Esophagus squamous epithelium (tissue), 5 donors: ENCODE measurements at regions not wholly inside any gene's neighbourhood (a gene's known extent, or its start where the extent isn't known, plus 50 kb on each side); places are given as distances from the start of the nearest gene placed in this dataset.

Experiments
- DNase-seq: peaks from one replicate; lab custom pipeline; 2025; lab: John Stamatoyannopoulos, UW
- H3K27ac ChIP-seq, 4 donors: fragments of 200-600 bp; sonication (generic); one replicate each; pipeline ENCODE4 v1.5.1; 2016 to 2019; ENCODE audit warnings: mild to moderate bottlenecking in 1 of 4
- H3K27me3 ChIP-seq, 4 donors: fragments of 200-600 bp; sonication (generic); 1 replicate in 3 of 4; 2 replicates in 1 of 4; pipeline versions ENCODE4 v1.5.1 to v1.6.0; 2017 to 2021; ENCODE audit warnings: antibody characterized with exemption in 1 of 4
- H3K36me3 ChIP-seq, 3 donors: fragments of 200-600 bp; sonication (generic); one replicate each; pipeline ENCODE4 v1.5.1; 2016 to 2019
- H3K4me1 ChIP-seq, 3 donors: fragments of 200-600 bp; sonication (generic); one replicate each; pipeline ENCODE4 v1.5.1; 2017 to 2019
- H3K4me3 ChIP-seq, 4 donors: fragments of 200-600 bp; sonication (generic); 1 replicate in 3 of 4; 2 replicates in 1 of 4; pipeline ENCODE4 v1.5.1; 2016 to 2019; ENCODE audit warnings: mild to moderate bottlenecking in 2 of 4, moderate library complexity in 1 of 4
- H3K9me3 ChIP-seq, 3 donors: fragments of 200-600 bp; sonication (generic); one replicate each; pipeline ENCODE4 v1.5.1; 2016 to 2019
- CTCF ChIP-seq, 6 experiments: fragments of 450-650 bp in 4 of 6; fragments of 200-600 bp in 2 of 6; sonication (generic) in 2 of 6; IDR thresholded peaks; one replicate each; pipeline ENCODE4 v1.5.1; 2016 to 2019; ENCODE audit warnings: antibody characterized with exemption in 6 of 6, mild to moderate bottlenecking in 4 of 6, moderate library complexity in 4 of 6
- POLR2A ChIP-seq, 4 donors: fragments of 450-650 bp; IDR thresholded peaks; one replicate each; pipeline ENCODE4 v1.6.1; 2017; ENCODE audit warnings: antibody characterized with exemption in 4 of 4, mild to moderate bottlenecking in 4 of 4, moderate library complexity in 3 of 4
- WGBS, 2 donors: methylation state at CpG; one replicate each; pipeline ENCODE4 v1.1.5; 2018; 5-methylcytosine and 5-hydroxymethylcytosine counted together
- intact Hi-C: fragments of 100-400 bp; cut with DNase I; formaldehyde crosslinking; loops from one replicate; pipeline ENCODE4 v1.15.0; 2022
- donor health status: DM: yes; HTN: yes; CAD: no.

DNA sequence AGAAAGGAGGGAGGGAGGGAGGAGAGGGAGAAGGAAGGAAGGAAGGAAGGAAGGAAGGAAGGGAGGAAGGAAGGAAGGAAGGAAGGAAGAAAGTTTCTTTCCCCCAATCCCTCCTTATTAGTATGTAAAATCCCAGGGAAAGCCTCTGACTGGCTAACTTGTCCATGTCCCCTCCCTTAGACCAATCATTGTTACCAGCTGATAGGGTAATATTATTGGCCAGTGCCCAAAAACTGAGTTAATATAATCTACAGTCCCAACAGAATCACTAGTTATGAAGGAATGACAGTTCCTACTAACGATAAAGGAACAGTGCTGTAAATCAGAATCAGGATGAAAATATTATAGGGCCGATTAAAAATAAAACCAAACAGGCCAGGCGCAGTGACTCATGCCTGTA lies 53.6 kb upstream of the CCNG1 start:
- Histone ChIP-seq H3K4me1 (peaks cover 0 to 17% (median 0%) of the 10 kb centered on the region in 3 donors), H3K36me3 (no peaks in the 10 kb centered on the region), H3K4me3 (no peak overlapping the region), H3K27me3 (no peaks in the 10 kb centered on the region), H3K27ac (no peak overlapping the region), H3K9me3 (no peaks in the 10 kb centered on the region)
- no peak for DNase-seq
- intact Hi-C loops = no loop called here
- 72 to 84% methylated on average over 3 of the region's 3 CpGs for WGBS, 2 donors
- TF ChIP-seq CTCF (IDR thresholded peaks at IDR 0.05) = no peak
- no peak for TF ChIP-seq POLR2A (IDR thresholded peaks at IDR 0.05)

DNA sequence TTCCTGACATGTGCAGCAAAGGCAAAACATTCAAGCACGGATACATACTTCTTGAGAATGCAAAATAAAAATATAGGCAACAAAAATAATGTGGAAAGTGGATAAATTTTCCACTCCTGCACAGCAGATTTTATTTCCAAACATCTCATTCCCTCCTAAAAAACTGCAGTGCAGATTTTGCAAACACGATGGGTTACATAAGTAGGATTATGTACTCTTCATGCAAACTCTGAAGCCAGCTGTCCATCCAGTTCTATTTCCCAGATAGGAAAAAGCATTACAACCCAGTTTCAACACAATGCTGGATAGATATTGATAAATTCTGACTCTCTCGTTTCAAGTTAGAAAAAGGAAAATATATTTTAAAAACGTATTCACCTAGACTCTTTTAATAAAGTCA lies 52.7 kb upstream of the CCNG1 start:
- Histone ChIP-seq H3K9me3 (no peaks in the 10 kb centered on the region), H3K4me3 (no peak overlapping the region), H3K27me3 (no peaks in the 10 kb centered on the region), H3K36me3 (no peaks in the 10 kb centered on the region), H3K27ac (no peak overlapping the region), H3K4me1 (peaks cover 0 to 11% (median 0%) of the 10 kb centered on the region in 3 donors)
- WGBS, 2 donors = 61 to 69% methylated on average over 4 of the region's 4 CpGs
- intact Hi-C loops = no loop called here
- TF ChIP-seq CTCF (IDR thresholded peaks at IDR 0.05) = no peak
- TF ChIP-seq POLR2A (IDR thresholded peaks at IDR 0.05) = no peak
- DNase-seq = no peak

DNA sequence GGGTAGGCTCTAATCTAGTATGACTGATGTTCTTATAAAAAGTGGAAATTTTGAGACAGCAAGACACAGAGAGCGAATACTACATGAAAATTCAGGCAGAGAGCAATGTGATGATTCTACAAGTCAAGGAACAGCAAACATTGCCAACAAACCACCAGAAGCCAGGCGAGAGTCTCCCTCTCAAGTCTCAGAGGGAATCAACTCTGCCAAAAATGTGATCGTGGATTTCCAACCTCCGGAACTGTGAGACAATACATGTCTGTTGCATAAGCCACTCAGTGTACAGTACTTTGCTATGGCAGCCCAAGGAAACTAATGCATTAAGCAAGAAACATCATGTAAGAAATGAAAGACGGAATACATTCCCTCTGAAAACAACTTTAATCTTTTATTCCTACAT lies 52.1 kb upstream of the CCNG1 start:
- Histone ChIP-seq H3K9me3 (peaks cover 0 to under 1% (median 0%) of the 10 kb centered on the region in 3 donors), H3K4me3 (no peak overlapping the region), H3K27ac (no peak overlapping the region), H3K4me1 (peaks cover 0 to 8% (median 0%) of the 10 kb centered on the region in 3 donors), H3K27me3 (no peaks in the 10 kb centered on the region), H3K36me3 (no peaks in the 10 kb centered on the region)
- 31 to 61% methylated on average over 5 of the region's 5 CpGs for WGBS, 2 donors
- DNase-seq = no peak
- intact Hi-C loops = no loop called here
- TF ChIP-seq POLR2A (IDR thresholded peaks at IDR 0.05) (no peak), CTCF (IDR thresholded peaks at IDR 0.05) (no peak)

DNA sequence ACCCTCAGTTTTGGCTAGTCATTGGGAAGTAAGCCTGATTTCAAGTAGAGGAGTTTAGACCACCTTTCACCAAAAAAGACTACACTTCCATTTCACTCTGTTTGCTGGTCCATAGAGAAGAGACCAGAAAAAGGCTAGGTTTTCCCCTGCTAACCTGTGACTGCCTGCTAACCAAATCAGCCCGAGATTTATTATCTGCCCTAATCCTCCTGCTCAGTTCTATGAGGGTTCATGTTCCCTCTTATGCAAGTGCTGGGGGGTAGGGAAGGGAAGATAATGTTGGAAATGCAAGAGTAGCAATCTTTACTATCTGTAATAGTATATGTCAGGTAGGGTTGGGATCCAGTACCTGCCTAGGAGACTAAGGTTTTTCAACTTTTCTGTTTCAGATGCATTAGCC lies 51.6 kb upstream of the CCNG1 start:
- no peaks in the 10 kb centered on the region for H3K27me3 ChIP-seq
- TF ChIP-seq CTCF (IDR thresholded peaks at IDR 0.05) = no peak
- 18 to 36% methylated on average over 1 of the region's 1 CpG for WGBS, 2 donors
- no peak overlapping the region for H3K27ac ChIP-seq
- no peaks in the 10 kb centered on the region for H3K36me3 ChIP-seq
- no peak for DNase-seq
- peaks cover 0 to 6% (median 0%) of the 10 kb centered on the region in 3 donors for H3K9me3 ChIP-seq
- H3K4me3 ChIP-seq = no peak overlapping the region
- intact Hi-C loops = no loop called here
- H3K4me1 ChIP-seq = peaks cover 0 to 8% (median 0%) of the 10 kb centered on the region in 3 donors

GRCh38 chr5:163386352-163386751 lies 51.0 kb upstream of the CCNG1 start:
- peaks cover 0 to 8% (median 0%) of the 10 kb centered on the region in 3 donors for H3K4me1 ChIP-seq
- H3K4me3 ChIP-seq = no peak overlapping the region
- H3K27me3 ChIP-seq = no peaks in the 10 kb centered on the region
- DNase-seq = no peak
- H3K9me3 ChIP-seq = peaks cover 0 to 6% (median 0%) of the 10 kb centered on the region in 3 donors
- no peak for TF ChIP-seq POLR2A (IDR thresholded peaks at IDR 0.05)
- no peak for TF ChIP-seq CTCF (IDR thresholded peaks at IDR 0.05)
- intact Hi-C loops = no loop called here
- no peaks in the 10 kb centered on the region for H3K36me3 ChIP-seq
- H3K27ac ChIP-seq = no peak overlapping the region
